ENCODE measurements at regions not wholly inside any gene's neighbourhood (a gene's known extent, or its start where the extent isn't known, plus 50 kb on each side); places are given as distances from the start of the nearest gene placed in this dataset.

- Histone ChIP-seq H3K9me2 (ENCODE audit: low read depth, low read length) (no peaks in the 10 kb centered on the region), H3F3A (ENCODE audit: insufficient read depth, low read length) (no peaks in the 10 kb centered on the region), H3K4me3 (ENCODE audit: low read depth, low read length, poor library complexity, severe bottlenecking) (no peak overlapping the region), H3K9ac (ENCODE audit: low read length) (no peak overlapping the region), H3K27ac (ENCODE audit: low read depth, low read length, poor library complexity, severe bottlenecking) (no peak overlapping the region), H3K4me2 (ENCODE audit: low read length) (no peak overlapping the region), H3K27me3 (ENCODE audit: insufficient read depth, low read length) (no peaks in the 10 kb centered on the region), H3K36me3 (ENCODE audit: insufficient read depth, low read length) (no peaks in the 10 kb centered on the region), H3K4me1 (ENCODE audit: insufficient read depth, low read length, severe bottlenecking) (no peaks in the 10 kb centered on the region), H2AFZ (ENCODE audit: low read length) (no peak overlapping the region), H4K20me1 (ENCODE audit: insufficient read depth, low read length) (no peaks in the 10 kb centered on the region), H3K79me2 (ENCODE audit: insufficient read depth, low read length) (no peaks in the 10 kb centered on the region), H3K9me3 (ENCODE audit: low read length) (no peaks in the 10 kb centered on the region)
- no peak for TF ChIP-seq EZH2 (IDR thresholded peaks at IDR 0.05; ENCODE audit: borderline replicate concordance, low read length)
Measured at GRCh38 chr11:134634897-134635831, 223.1 kb upstream of the B3GAT1 start.

GRCh38 chr11:134633276-134633675, 221.2 kb upstream of the B3GAT1 start:
- Histone ChIP-seq H3K79me2 (ENCODE audit: insufficient read depth, low read length) (no peaks in the 10 kb centered on the region), H2AFZ (ENCODE audit: low read length) (no peak overlapping the region), H3K9me3 (ENCODE audit: low read length) (no peaks in the 10 kb centered on the region), H3K9me2 (ENCODE audit: low read depth, low read length) (no peaks in the 10 kb centered on the region), H3K9ac (ENCODE audit: low read length) (no peak overlapping the region), H3K4me3 (ENCODE audit: low read depth, low read length, poor library complexity, severe bottlenecking) (no peak overlapping the region), H3K27ac (ENCODE audit: low read depth, low read length, poor library complexity, severe bottlenecking) (no peak overlapping the region), H3K4me2 (ENCODE audit: low read length) (no peak overlapping the region), H3K4me1 (ENCODE audit: insufficient read depth, low read length, severe bottlenecking) (no peaks in the 10 kb centered on the region), H3F3A (ENCODE audit: insufficient read depth, low read length) (no peaks in the 10 kb centered on the region), H3K27me3 (ENCODE audit: insufficient read depth, low read length) (no peaks in the 10 kb centered on the region), H4K20me1 (ENCODE audit: insufficient read depth, low read length) (no peaks in the 10 kb centered on the region), H3K36me3 (ENCODE audit: insufficient read depth, low read length) (no peaks in the 10 kb centered on the region)
- TF ChIP-seq CTCF (IDR thresholded peaks at IDR 0.05; ENCODE audit: low read length): no peak
- no peak for TF ChIP-seq EZH2 (IDR thresholded peaks at IDR 0.05; ENCODE audit: borderline replicate concordance, low read length)

- H3K4me3 ChIP-seq (ENCODE audit: low read depth, low read length, poor library complexity, severe bottlenecking): no peak overlapping the region
- H3K36me3 ChIP-seq (ENCODE audit: insufficient read depth, low read length): no peaks in the 10 kb centered on the region
- H3K27me3 ChIP-seq (ENCODE audit: insufficient read depth, low read length): no peaks in the 10 kb centered on the region
- no peak overlapping the region for H2AFZ ChIP-seq (ENCODE audit: low read length)
- H3K9ac ChIP-seq (ENCODE audit: low read length): no peak overlapping the region
- no peaks in the 10 kb centered on the region for H4K20me1 ChIP-seq (ENCODE audit: insufficient read depth, low read length)
- H3K27ac ChIP-seq (ENCODE audit: low read depth, low read length, poor library complexity, severe bottlenecking): no peak overlapping the region
- TF ChIP-seq EZH2 (IDR thresholded peaks at IDR 0.05; ENCODE audit: borderline replicate concordance, low read length) (no peak), CTCF (IDR thresholded peaks at IDR 0.05; ENCODE audit: low read length) (no peak)
- H3K79me2 ChIP-seq (ENCODE audit: insufficient read depth, low read length): no peaks in the 10 kb centered on the region
- no peak overlapping the region for H3K4me2 ChIP-seq (ENCODE audit: low read length)
- no peaks in the 10 kb centered on the region for H3K9me2 ChIP-seq (ENCODE audit: low read depth, low read length)
- H3K4me1 ChIP-seq (ENCODE audit: insufficient read depth, low read length, severe bottlenecking): no peaks in the 10 kb centered on the region
- H3K9me3 ChIP-seq (ENCODE audit: low read length): no peaks in the 10 kb centered on the region
- H3F3A ChIP-seq (ENCODE audit: insufficient read depth, low read length): no peaks in the 10 kb centered on the region
Measured at GRCh38 chr11:134632347-134633119, 220.5 kb upstream of the B3GAT1 start.

All from OCI-LY1 (cell line).